CD4-positive, alpha-beta T cell treated with Interleukin-21 for 1 hour (primary cell): ENCODE measurements at regions not wholly inside any gene's neighbourhood (a gene's known extent, or its start where the extent isn't known, plus 50 kb on each side); places are given as distances from the start of the nearest gene placed in this dataset.
"Not testable (repeated sequence)": the region's sequence is repeated elsewhere in the genome, so short reads cannot be mapped to it uniquely, and the experiment has no call there.

ENCODE experiments used
- DNase-seq: peaks from one replicate; pipeline ENCODE4 v3.0.0-alpha.2; 2020

GRCh38 chr1:188988589-188988988 is 1489.1 kb downstream of the BRINP3 start:
- DNase-seq, result no peak

- no peak for DNase-seq
Measured at GRCh38 chr1:188991221-188991930, 1486.3 kb downstream of the BRINP3 start.

- DNase-seq, result no peak
Measured at GRCh38 chr1:189007824-189008223, 1469.8 kb downstream of the BRINP3 start.

- no peak for DNase-seq
Measured at GRCh38 chr1:189021577-189021976, 1456.1 kb downstream of the BRINP3 start.

GRCh38 chr1:189022015-189022414 is 1455.6 kb downstream of the BRINP3 start:
- no peak for DNase-seq

- no peak for DNase-seq
Measured at GRCh38 chr1:189027512-189027911, 1450.2 kb downstream of the BRINP3 start.

- DNase-seq, result no peak
Measured at GRCh38 chr1:189033169-189033568, 1444.5 kb downstream of the BRINP3 start.

- DNase-seq, result no peak
Measured at GRCh38 chr1:189036628-189037027, 1441.0 kb downstream of the BRINP3 start.

GRCh38 chr1:189046127-189046526 is 1431.5 kb downstream of the BRINP3 start:
- no peak for DNase-seq

- DNase-seq, result no peak
Measured at GRCh38 chr1:189084811-189085210, 1392.9 kb downstream of the BRINP3 start.

GRCh38 chr1:189103956-189104355 is 1373.7 kb downstream of the BRINP3 start:
- DNase-seq, result no peak

- no peak for DNase-seq
Measured at GRCh38 chr1:189117072-189117770, 1360.4 kb downstream of the BRINP3 start.

GRCh38 chr1:189121941-189122340 is 1355.7 kb downstream of the BRINP3 start:
- DNase-seq, result no peak

- DNase-seq, result no peak
Measured at GRCh38 chr1:189125694-189126093, 1352.0 kb downstream of the BRINP3 start.

- no peak for DNase-seq
Measured at GRCh38 chr1:189131576-189131975, 1346.1 kb downstream of the BRINP3 start.

GRCh38 chr1:189139748-189140147 is 1337.9 kb downstream of the BRINP3 start:
- DNase-seq, result not testable (repeated sequence)

GRCh38 chr1:189141056-189141455 is 1336.6 kb downstream of the BRINP3 start:
- no peak for DNase-seq

- DNase-seq, result no peak
Measured at GRCh38 chr1:189149547-189150375, 1327.9 kb downstream of the BRINP3 start.

GRCh38 chr1:189150624-189151023 is 1327.0 kb downstream of the BRINP3 start:
- no peak for DNase-seq

- no peak for DNase-seq
Measured at GRCh38 chr1:189151361-189151760, 1326.3 kb downstream of the BRINP3 start.

- DNase-seq, result no peak
Measured at GRCh38 chr1:189152685-189153084, 1325.0 kb downstream of the BRINP3 start.

- DNase-seq, result no peak
Measured at GRCh38 chr1:189158155-189158554, 1319.5 kb downstream of the BRINP3 start.

GRCh38 chr1:189175889-189176288 is 1301.8 kb downstream of the BRINP3 start:
- no peak for DNase-seq

- DNase-seq, result no peak
Measured at GRCh38 chr1:189180057-189180456, 1297.6 kb downstream of the BRINP3 start.
